Globus pallidus (tissue), 1 donor: ENCODE measurements at regions not wholly inside any gene's neighbourhood (a gene's known extent, or its start where the extent isn't known, plus 50 kb on each side); places are given as distances from the start of the nearest gene placed in this dataset.

Experiments used
- DNase-seq: peaks from one replicate; pipeline ENCODE4 v3.0.0-alpha.2; 2015; ENCODE audit warnings: low spot score

- no peak for DNase-seq
Observed at GRCh38 chr11:97962758-97963157, 1058.0 kb upstream of the CNTN5 start.

GRCh38 chr11:97963528-97964331 is 1057.0 kb upstream of the CNTN5 start:
- DNase-seq: no peak

GRCh38 chr11:97964332-97965004 is 1056.3 kb upstream of the CNTN5 start:
- DNase-seq: no peak

DNA sequence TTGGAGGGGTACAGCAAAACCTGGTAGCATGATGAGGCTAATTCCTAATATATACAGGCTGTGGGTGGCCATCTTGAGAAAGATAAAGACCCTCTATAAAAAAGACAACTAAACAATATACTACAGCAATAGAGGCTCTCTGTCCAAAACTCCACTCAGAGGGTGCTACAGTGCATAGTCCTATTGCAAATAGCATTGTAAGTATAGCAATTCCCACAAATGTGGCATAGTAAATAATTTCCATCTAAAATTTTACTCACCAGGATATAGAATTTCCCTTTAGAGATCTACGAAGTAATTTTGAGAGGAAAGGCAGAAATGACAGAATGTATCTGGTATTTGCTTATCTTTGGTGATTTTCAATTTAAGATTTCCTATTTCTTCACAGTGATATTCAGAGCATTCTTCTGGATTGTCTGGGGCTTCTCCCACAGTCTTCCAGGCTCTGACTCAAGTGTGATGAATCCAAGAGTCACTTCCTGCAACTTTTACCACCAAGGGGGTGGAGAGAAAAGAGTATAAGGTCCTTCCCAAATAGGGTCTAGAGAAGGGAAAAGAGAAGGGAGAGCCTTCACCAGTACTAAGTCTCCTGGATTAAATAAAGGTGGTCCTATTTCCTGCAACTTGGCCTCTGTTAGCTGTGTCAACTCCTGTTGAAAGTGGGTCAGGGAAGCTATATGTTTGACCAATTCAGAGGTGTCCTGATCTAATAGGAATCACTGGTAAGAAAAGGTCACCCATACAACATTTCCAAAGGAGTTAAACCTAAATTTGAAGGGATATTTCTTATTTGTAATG is 1054.7 kb upstream of the CNTN5 start:
- no peak for DNase-seq

- no peak for DNase-seq
Observed at GRCh38 chr11:97966901-97967300, 1053.8 kb upstream of the CNTN5 start.

- no peak for DNase-seq
Observed at GRCh38 chr11:97968071-97968470, 1052.7 kb upstream of the CNTN5 start.

- no peak for DNase-seq
Observed at GRCh38 chr11:97972731-97973130, 1048.0 kb upstream of the CNTN5 start.

DNA sequence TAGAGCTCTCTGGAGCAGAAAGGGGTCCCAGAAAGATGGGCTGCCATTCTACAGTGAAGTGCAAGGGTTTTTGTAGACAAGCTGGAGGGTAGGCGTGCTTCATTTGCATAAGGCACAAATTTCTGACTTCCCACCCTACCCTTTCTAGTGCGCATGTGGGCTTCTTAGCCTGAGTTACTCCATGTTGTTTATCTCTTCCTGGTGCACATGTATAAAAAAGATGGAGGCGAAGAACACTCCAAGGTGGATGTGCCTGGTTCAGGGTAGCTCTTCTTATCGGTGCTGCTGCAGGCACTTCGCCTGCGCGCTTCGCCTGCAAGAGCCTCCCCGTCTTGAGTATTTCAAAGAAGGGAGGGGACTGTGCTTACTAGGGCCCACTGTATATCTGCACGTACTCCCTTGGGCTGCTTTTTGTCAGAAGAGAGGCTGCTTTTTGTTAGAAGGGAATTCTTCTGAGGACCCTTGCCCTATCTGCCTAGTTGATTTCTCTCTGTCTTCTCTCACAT is 1047.3 kb upstream of the CNTN5 start:
- no peak for DNase-seq

DNA sequence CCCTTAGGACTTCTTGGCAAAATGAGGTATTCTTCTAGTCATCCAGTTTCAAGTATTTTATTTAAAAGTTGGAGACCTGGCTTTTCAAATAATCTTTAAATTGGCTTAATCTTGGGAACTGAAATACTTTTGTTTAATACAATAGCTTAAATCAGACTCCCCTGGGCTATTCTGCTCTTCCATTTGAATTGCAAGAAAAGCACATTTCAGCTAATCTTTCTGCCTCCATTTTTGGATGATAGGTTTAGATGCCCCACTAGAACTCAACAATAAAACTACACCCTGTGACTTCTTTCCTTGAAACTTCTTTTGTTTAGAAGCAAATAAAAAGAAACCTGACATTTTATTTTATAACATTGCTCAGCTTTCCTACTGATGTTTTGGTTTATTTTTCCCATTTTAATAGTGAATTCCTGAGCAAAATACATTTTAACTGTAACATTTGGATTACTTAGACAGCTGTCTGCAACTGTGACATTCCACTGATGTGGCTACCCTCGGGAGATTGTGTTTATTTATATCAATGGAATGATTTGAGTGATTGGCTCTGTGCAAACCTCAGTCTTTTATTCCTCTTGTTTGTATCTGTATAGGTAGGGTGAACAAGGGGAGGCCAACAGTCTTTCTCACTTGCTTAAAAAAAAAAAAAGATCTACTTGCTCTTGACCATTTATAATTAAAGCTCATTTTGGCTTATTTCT is 1045.8 kb upstream of the CNTN5 start:
- no peak for DNase-seq

DNA sequence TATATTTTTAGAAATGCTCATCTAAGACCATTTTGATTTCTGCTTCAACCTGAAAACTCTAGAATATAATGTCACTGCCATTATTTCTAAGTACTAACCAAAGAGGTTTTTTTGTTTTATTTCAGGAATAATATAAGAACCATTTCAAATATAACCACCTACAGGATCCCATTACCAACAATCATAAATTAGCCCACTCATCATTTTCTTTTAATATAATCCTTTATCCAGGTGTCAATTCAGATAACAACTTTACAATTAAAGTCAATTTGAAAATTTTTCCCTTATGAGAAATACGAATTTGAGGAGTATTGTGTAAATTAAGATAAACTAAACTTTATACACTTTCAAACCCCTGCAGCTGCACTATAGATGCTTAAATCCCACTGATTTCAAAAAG is 1043.0 kb upstream of the CNTN5 start:
- DNase-seq: no peak

- DNase-seq: no peak
Observed at GRCh38 chr11:97979741-97980140, 1041.0 kb upstream of the CNTN5 start.

DNA sequence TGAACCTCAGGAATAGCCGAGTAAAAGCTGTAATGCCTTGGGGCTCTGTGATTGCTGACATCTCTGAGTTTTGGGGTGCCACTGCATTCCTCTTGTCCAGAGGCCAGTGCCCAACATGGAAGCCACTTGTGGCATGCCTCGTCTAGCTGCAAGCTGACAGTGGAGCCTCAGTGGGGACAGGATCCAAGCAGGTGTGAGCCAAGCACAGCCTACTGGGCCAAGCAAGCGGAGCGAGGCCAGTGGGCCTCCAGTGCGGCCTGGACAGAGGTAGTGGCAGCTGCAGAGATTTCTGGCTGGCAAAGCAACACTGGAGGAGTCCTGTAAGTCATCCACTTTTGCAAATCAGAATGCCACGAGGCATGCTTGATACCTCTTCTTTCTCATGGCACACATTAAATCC is 1038.2 kb upstream of the CNTN5 start:
- DNase-seq: no peak

- DNase-seq: no peak
Observed at GRCh38 chr11:97989121-97989520, 1031.6 kb upstream of the CNTN5 start.

- DNase-seq: no peak
Observed at GRCh38 chr11:97990162-97990920, 1030.4 kb upstream of the CNTN5 start.

DNA sequence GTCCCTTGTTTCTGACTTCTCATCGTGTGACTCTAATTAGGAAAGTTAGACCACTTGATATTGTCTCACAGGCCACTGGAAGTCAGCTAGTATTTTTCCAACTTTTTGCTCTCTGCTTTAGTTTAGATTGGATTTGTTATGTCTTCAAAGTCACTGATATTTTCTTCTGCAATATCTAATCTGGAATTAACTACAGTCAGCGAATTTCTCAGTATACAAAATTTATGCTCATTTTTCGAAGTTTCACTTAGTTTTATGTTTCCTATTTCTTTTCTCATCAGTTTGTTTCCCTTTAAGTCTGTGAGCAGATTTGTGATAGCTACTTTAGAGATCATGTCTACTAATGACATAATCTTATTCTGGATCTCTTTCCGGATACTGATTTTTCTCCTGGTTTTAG is 1027.2 kb upstream of the CNTN5 start:
- no peak for DNase-seq

DNA sequence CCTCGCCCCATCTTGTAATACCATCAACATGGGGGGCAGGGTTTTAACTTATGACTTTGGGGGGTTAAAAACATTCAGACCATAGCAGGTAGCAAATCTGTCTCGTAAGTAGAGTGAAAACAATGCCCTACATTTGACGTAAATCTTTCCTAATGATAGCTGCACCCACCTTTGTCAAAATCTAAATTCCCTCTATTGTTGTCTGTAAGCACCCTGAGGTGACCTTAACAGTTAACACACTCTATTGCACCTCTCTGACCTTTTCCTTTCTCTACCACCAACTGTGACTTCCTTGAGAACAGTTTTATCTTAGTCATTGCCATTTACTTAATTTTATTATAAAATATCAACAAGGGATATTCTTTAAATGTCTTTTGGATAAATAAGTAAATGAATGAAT is 1024.9 kb upstream of the CNTN5 start:
- no peak for DNase-seq

- no peak for DNase-seq
Observed at GRCh38 chr11:97996762-97997161, 1024.0 kb upstream of the CNTN5 start.

DNA sequence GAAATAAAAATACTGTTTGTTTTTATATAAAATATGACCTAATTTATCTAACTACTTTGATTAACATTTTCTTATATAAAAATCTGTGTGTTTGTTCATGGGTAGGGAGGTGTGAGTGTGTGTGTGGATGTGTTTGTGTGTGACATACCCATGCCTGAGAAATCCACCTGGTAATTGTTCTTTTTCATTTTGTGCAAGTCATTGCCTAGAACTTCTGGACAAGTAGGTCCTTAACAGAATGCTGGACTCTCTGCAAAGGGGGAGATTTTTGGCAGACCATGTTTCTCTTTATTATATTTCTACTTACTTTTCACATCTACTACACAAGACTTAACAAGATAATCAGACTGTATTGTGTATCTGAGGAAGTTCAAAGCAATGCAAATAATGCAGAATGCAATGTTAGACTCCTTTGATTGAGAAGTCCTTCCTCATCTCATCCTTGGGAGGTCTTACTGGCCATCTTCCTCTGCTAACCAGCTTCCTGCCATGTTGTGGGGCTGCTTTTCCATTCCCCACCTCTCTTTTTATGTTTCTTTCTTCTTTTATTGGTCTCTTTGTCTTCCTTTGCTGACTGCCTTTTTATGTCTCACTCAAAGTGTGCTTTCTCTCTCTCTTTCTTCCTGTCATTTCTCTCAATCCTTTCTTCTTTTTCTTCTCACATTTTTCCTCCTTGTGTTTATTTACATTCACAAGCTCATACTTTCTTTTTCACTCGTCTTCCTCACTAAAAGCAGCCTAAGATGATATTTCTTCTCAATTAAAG is 1017.0 kb upstream of the CNTN5 start:
- no peak for DNase-seq

DNA sequence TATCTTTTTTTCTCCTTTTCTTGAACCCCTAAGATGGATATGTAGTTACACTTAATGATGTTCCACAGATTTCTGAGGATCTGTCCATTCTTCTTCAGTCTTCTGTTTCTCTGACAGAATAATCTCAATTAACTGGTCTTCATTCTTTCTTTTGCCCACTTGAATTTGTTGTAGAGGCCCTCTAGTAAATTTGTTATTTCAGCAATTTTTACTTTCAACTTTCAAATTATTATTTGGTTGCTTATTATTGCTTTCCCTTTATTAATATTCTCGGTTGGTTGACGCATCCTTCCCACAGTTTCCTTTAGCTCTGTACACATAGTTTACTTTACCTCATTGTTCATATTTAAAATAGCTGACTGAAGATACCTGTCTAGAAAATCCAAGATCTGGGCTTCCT is 1013.7 kb upstream of the CNTN5 start:
- no peak for DNase-seq

- no peak for DNase-seq
Observed at GRCh38 chr11:98027652-98028051, 993.1 kb upstream of the CNTN5 start.

GRCh38 chr11:98029832-98030231 is 990.9 kb upstream of the CNTN5 start:
- DNase-seq: no peak
